ENCODE measurements at regions not wholly inside any gene's neighbourhood (a gene's known extent, or its start where the extent isn't known, plus 50 kb on each side); places are given as distances from the start of the nearest gene placed in this dataset.

DNA sequence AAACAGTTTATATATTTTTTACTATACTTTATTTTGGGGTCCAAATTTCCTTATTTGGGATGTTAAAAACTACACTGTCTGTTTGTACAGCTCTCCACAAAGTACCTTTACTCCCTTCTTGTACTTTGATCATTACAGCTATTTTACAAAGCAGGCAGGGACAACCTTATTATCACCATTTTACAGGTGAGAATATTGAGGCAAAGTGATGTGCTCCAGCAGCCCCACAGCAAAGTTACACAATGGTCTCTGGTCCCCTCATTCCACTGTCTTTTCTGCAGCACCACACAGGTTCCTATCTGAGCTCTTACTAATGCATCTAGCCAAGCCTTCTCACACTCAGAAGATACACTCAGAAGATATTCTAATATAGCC is 457.3 kb downstream of the RASEF start:
- TF ChIP-seq, protein P1, sequence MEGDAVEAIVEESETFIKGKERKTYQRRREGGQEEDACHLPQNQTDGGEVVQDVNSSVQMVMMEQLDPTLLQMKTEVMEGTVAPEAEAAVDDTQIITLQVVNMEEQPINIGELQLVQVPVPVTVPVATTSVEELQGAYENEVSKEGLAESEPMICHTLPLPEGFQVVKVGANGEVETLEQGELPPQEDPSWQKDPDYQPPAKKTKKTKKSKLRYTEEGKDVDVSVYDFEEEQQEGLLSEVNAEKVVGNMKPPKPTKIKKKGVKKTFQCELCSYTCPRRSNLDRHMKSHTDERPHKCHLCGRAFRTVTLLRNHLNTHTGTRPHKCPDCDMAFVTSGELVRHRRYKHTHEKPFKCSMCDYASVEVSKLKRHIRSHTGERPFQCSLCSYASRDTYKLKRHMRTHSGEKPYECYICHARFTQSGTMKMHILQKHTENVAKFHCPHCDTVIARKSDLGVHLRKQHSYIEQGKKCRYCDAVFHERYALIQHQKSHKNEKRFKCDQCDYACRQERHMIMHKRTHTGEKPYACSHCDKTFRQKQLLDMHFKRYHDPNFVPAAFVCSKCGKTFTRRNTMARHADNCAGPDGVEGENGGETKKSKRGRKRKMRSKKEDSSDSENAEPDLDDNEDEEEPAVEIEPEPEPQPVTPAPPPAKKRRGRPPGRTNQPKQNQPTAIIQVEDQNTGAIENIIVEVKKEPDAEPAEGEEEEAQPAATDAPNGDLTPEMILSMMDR (IDR thresholded peaks at IDR 0.05; ENCODE audit: control extremely low read depth, extremely low read depth), result no peak
- H3K27ac ChIP-seq (ENCODE audit: low read depth in 1 of 2, low read length in 1 of 2), result no peak overlapping the region
- H3K4me1 ChIP-seq (ENCODE audit: control insufficient read depth in 5 of 5, insufficient read depth in 5 of 5, low read length in 5 of 5), result peaks cover 0 to 22% (median 6%) of the 10 kb centered on the region in 5 donors
- no peak overlapping the region for H3K4me3 ChIP-seq
- no peaks in the 10 kb centered on the region for H3K27me3 ChIP-seq (ENCODE audit: control insufficient read depth in 3 of 3, insufficient read depth in 3 of 3, low read length in 2 of 3)
- H3K9me3 ChIP-seq (ENCODE audit: control insufficient read depth in 4 of 4, insufficient read depth in 3 of 4, low read length in 3 of 4), result no peaks in the 10 kb centered on the region
- DNase-seq, result no peak
- no peak overlapping the region for H3K9ac ChIP-seq (ENCODE audit: insufficient read depth in 1 of 2, low read length in 2 of 2)
- ATAC-seq (ENCODE audit: insufficient read depth, low FRiP score), result no peak
- H3K36me3 ChIP-seq (ENCODE audit: control insufficient read depth in 4 of 4, insufficient read depth in 4 of 4, low read length in 4 of 4), result no peaks in the 10 kb centered on the region

DNA sequence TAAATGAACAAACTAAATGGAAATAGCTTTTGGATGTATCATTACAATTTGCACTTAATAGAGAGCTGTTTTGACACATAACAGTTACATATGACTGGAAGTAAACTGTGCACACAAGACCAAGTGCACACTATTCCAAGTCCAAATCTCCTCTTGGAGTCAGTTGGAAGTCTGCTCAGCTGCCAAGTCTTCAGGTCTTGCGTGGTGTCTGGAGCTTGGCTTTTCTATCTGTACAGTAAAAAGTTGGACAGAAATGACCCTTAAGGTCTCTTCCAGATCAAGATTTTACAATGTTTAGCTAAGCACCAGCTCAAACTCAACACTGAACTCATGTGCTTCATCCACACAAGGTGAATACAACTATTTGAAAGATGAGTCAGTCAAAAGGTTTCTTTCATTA is 456.9 kb downstream of the RASEF start:
- WGBS, 2 donors, result 63 to 90% methylated on average over 1 of the region's 1 CpG
- DNase-seq (no peak), ATAC-seq (ENCODE audit: insufficient read depth, low FRiP score) (no peak)
- Histone ChIP-seq H3K9me3 (ENCODE audit: control insufficient read depth in 4 of 4, insufficient read depth in 3 of 4, low read length in 3 of 4) (no peaks in the 10 kb centered on the region), H3K4me1 (ENCODE audit: control insufficient read depth in 5 of 5, insufficient read depth in 5 of 5, low read length in 5 of 5) (peaks cover 0 to 19% (median 6%) of the 10 kb centered on the region in 5 donors), H3K4me3 (no peak overlapping the region), H3K27me3 (ENCODE audit: control insufficient read depth in 3 of 3, insufficient read depth in 3 of 3, low read length in 2 of 3) (no peaks in the 10 kb centered on the region), H3K27ac (ENCODE audit: low read depth in 1 of 2, low read length in 1 of 2) (no peak overlapping the region), H3K36me3 (ENCODE audit: control insufficient read depth in 4 of 4, insufficient read depth in 4 of 4, low read length in 4 of 4) (no peaks in the 10 kb centered on the region), H3K9ac (ENCODE audit: insufficient read depth in 1 of 2, low read length in 2 of 2) (no peak overlapping the region)
- TF ChIP-seq, protein P1 (IDR thresholded peaks at IDR 0.05; ENCODE audit: control extremely low read depth, extremely low read depth), result no peak

DNA sequence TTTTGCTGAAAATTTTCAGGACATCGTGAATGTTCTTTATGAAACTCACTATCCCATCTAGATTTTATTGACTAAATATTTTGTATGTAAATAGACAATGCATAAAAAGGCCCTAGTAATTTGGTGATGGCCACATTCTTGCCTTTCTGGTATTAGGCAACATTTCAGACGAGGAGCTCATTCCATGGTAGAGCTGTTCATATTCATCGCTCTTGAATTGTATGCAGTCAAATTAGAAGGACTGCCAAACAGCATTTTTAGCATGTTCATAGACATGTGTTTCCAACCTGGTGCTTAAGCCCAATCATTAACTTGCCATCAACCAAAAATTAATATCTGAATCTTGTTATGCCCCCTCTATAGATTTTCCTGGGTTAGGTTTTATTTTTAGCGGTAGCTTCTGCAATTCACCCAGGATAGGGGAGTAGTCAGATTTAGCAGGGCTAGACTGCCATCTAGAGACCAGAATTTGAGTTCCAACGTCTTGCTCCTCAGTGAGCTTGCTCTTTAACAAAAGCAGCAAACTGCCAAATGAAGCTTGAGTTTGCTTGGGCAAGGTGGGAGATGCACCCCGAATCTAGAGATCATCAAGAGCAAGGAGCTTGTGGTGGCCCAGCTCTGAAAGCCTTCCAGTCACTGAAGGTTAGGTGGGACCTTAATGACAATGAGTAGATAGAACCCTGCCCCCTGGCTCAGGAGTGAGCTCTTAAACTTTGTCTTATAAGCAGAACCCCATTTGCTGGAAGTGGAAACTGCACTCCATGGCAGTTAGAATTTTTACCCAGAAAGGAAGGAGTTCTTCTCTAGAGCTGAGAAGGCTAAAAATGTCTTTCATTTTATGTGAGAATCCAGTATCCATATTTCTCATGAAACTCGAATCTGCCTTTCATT is 456.2 kb downstream of the RASEF start:
- Histone ChIP-seq H3K27ac (ENCODE audit: low read depth in 1 of 2, low read length in 1 of 2) (no peak overlapping the region), H3K36me3 (ENCODE audit: control insufficient read depth in 4 of 4, insufficient read depth in 4 of 4, low read length in 4 of 4) (no peaks in the 10 kb centered on the region), H3K4me1 (ENCODE audit: control insufficient read depth in 5 of 5, insufficient read depth in 5 of 5, low read length in 5 of 5) (peaks cover 0 to 18% (median 6%) of the 10 kb centered on the region in 5 donors), H3K9ac (ENCODE audit: insufficient read depth in 1 of 2, low read length in 2 of 2) (no peak overlapping the region), H3K27me3 (ENCODE audit: control insufficient read depth in 3 of 3, insufficient read depth in 3 of 3, low read length in 2 of 3) (no peaks in the 10 kb centered on the region), H3K9me3 (ENCODE audit: control insufficient read depth in 4 of 4, insufficient read depth in 3 of 4, low read length in 3 of 4) (no peaks in the 10 kb centered on the region), H3K4me3 (no peak overlapping the region)
- TF ChIP-seq, protein P1 (IDR thresholded peaks at IDR 0.05; ENCODE audit: control extremely low read depth, extremely low read depth), result peak; percentile 32
- ATAC-seq (ENCODE audit: insufficient read depth, low FRiP score) (peak; percentile 85), DNase-seq (peak; percentile 77 to 92 (median 89))
- WGBS, 2 donors, result 41 to 55% methylated on average over 7 of the region's 7 CpGs

Data from lung (tissue), 11 donors.